ENCODE measurements at regions not wholly inside any gene's neighbourhood (a gene's known extent, or its start where the extent isn't known, plus 50 kb on each side); places are given as distances from the start of the nearest gene placed in this dataset.

DNA sequence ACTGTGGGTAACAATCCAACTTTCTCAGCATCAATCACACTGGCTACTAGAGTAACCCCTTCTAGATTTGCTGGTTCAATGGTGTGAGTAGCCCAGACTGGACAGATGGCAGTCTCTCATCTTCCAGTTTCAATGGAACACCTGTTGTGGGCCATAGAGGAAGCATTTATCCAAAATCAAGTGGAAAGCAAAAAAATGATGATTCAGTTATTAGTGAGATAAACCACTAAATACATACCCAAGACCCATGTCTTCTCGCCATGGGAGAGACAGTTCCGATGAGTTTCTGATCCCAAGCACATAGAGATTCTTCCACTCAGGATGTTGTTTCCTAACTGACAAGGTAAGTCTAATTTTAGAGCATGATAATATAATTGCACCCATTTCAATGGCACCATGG, 194.0 kb downstream of the IRS1 start:
- peak overlapping the region in 2 of 5 donors; percentile 2 to 42 for H3K27ac ChIP-seq
- intact Hi-C loops (cut with DNase I), result no loop called here
- no peak for DNase-seq
- no peaks in the 10 kb centered on the region for H3K36me3 ChIP-seq (replicated peaks in 1 of 2)
- no peak overlapping the region for H3K4me3 ChIP-seq
- TF ChIP-seq POLR2A (IDR thresholded peaks at IDR 0.05), result no peak
- TF ChIP-seq, protein P1, sequence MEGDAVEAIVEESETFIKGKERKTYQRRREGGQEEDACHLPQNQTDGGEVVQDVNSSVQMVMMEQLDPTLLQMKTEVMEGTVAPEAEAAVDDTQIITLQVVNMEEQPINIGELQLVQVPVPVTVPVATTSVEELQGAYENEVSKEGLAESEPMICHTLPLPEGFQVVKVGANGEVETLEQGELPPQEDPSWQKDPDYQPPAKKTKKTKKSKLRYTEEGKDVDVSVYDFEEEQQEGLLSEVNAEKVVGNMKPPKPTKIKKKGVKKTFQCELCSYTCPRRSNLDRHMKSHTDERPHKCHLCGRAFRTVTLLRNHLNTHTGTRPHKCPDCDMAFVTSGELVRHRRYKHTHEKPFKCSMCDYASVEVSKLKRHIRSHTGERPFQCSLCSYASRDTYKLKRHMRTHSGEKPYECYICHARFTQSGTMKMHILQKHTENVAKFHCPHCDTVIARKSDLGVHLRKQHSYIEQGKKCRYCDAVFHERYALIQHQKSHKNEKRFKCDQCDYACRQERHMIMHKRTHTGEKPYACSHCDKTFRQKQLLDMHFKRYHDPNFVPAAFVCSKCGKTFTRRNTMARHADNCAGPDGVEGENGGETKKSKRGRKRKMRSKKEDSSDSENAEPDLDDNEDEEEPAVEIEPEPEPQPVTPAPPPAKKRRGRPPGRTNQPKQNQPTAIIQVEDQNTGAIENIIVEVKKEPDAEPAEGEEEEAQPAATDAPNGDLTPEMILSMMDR (IDR thresholded peaks at IDR 0.05), result no peak
- H3K9me3 ChIP-seq (replicated peaks in 1 of 3), result no peaks in the 10 kb centered on the region
- peaks cover 0 to 8% of the 10 kb centered on the region in 2 donors for H3K4me1 ChIP-seq (replicated peaks in 1 of 2)
- no peaks in the 10 kb centered on the region for H3K27me3 ChIP-seq
- whole genome bisulfite sequencing, 4 donors, result 93 to 98% (median 95%) methylated on average over 2 of the region's 2 CpGs

DNA sequence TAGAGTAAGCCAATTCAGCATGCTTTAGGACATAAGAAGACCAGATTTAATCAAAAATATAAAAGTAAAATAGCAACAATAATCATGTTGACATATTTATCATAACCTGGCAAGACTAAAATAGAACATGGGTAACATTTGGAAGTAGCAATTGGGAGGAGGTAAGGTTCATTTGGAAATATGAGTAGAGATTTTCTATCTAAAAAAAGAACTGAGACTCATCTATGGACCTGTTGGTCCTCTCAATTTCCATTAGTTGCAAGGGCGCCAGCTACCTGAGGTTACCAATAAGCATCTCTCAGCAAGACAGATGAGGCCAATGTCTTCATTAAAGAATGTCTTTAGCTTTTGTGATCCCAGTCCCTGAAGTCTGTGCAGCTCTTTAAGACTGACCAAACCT, 196.0 kb downstream of the IRS1 start:
- 86 to 96% (median 93%) methylated on average over 1 of the region's 1 CpG for WGBS, 4 donors
- no peak for DNase-seq
- Histone ChIP-seq H3K36me3 (replicated peaks in 1 of 2) (no peaks in the 10 kb centered on the region), H3K27me3 (no peaks in the 10 kb centered on the region), H3K27ac (no peak overlapping the region), H3K9me3 (replicated peaks in 1 of 3) (no peaks in the 10 kb centered on the region), H3K4me3 (no peak overlapping the region), H3K4me1 (replicated peaks in 1 of 2) (peaks cover 0 to 4% of the 10 kb centered on the region in 2 donors)
- no peak for TF ChIP-seq POLR2A (IDR thresholded peaks at IDR 0.05)
- TF ChIP-seq, protein P1 (IDR thresholded peaks at IDR 0.05), result no peak
- intact Hi-C loops (cut with DNase I), result no loop called here

DNA sequence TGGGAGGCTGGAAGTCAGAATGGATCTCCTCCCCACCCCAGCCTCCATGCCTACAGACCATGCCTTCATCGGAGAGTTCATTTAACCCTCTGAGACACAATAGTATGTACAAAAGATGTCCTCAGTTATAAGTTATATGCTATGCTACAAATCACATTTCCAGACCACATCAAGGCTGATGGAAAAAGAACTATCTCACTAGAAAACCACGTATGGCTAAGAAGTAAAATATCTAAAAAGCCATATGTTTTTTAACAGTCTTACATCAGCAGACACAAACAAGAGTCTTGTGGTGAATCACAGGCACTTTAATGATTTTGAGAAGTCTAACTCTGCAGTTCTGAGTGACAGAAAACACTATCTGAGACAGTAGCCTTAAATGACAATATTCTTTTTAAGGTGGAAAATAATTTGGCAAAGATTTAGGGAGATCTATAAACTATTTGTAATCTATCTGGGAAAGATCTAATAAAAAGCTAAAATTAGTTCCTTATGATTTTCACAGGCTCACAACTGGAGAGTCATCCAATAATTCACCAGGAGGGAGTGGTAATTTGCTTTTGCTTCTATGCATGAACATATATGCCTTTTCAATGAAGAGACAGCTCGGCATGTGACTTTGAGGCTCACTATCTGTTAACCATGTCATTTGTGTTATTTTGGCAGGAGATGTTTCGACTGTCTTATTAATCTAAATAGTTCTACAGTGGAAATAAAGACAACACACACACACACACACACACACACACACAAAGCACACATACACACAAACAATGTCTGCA, 197.5 kb downstream of the IRS1 start:
- Histone ChIP-seq H3K27ac (no peak overlapping the region), H3K36me3 (replicated peaks in 1 of 2) (no peaks in the 10 kb centered on the region), H3K4me3 (no peak overlapping the region), H3K9me3 (replicated peaks in 1 of 3) (no peaks in the 10 kb centered on the region), H3K4me1 (replicated peaks in 1 of 2) (no peaks in the 10 kb centered on the region), H3K27me3 (no peaks in the 10 kb centered on the region)
- intact Hi-C loops (cut with DNase I), result no loop called here
- TF ChIP-seq, protein P1 (IDR thresholded peaks at IDR 0.05), result no peak
- no peak for TF ChIP-seq POLR2A (IDR thresholded peaks at IDR 0.05)
- 80 to 92% (median 87%) methylated on average over 4 of the region's 4 CpGs for WGBS, 4 donors
- no peak for DNase-seq

DNA sequence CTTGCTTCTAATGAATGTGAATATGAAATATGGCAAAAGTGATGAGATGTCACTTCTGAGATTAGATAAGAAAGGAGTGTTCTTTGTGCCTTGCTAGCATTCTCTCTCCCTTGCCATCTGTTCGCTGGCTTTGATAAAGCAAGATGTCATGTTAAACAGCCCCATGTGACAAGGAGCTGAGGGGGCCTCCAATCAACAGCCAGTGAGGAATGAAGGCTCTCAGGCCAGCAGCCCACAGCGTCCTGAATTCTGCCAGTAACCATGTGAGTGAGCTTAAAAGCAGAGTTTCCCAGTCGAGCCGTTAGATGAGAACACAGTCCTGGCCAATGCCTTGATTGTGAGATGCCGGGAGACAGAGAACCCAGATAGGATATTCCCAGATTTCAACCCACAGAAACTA, 198.8 kb downstream of the IRS1 start:
- DNase-seq, result no peak
- no peak overlapping the region for H3K4me3 ChIP-seq
- no peak for TF ChIP-seq POLR2A (IDR thresholded peaks at IDR 0.05)
- TF ChIP-seq, protein P1 (IDR thresholded peaks at IDR 0.05), result no peak
- no peaks in the 10 kb centered on the region for H3K36me3 ChIP-seq (replicated peaks in 1 of 2)
- intact Hi-C loops (cut with DNase I), result no loop called here
- H3K27me3 ChIP-seq, result no peaks in the 10 kb centered on the region
- no peaks in the 10 kb centered on the region for H3K4me1 ChIP-seq (replicated peaks in 1 of 2)
- no peak overlapping the region for H3K27ac ChIP-seq
- no peaks in the 10 kb centered on the region for H3K9me3 ChIP-seq (replicated peaks in 1 of 3)
- WGBS, 4 donors, result 88 to 90% (median 89%) methylated on average over 5 of the region's 5 CpGs
